ENCODE measurements at regions not wholly inside any gene's neighbourhood (a gene's known extent, or its start where the extent isn't known, plus 50 kb on each side); places are given as distances from the start of the nearest gene placed in this dataset.

- TF ChIP-seq POLR2AphosphoS5 (IDR thresholded peaks at IDR 0.05; ENCODE audit: low read depth, low read length) = no peak
- no peak for TF ChIP-seq POLR2A (IDR thresholded peaks at IDR 0.05; ENCODE audit: low read depth, low read length)
- no peak for TF ChIP-seq TAF1 (IDR thresholded peaks at IDR 0.05; ENCODE audit: borderline replicate concordance, low read depth, low read length)
These were observed 392.8 kb downstream of the TSN start for GRCh38 chr2:122148128-122148767.
